WTC11 (cell line): ENCODE measurements at regions not wholly inside any gene's neighbourhood (a gene's known extent, or its start where the extent isn't known, plus 50 kb on each side); places are given as distances from the start of the nearest gene placed in this dataset.

Experiments
- ATAC-seq: fragments of 200-7000 bp; cut with Tn5 transposase; 2 replicates; pipeline ENCODE4 v1.10.0; 2021; ENCODE audit warnings: mild to moderate bottlenecking, moderate library complexity
- CTCF ChIA-PET: fragments of 300-600 bp; sonication (Branson Sonifier 250); formaldehyde crosslinking; loops from one replicate; lab custom pipeline; 2021; ENCODE audit warnings: antibody characterized with exemption; lab: Charles Lee
- POLR2A ChIA-PET: fragments of 350-600 bp; sonication (Branson Sonifier 250); formaldehyde crosslinking; loops from one replicate; lab custom pipeline; 2021; ENCODE audit warnings: antibody characterized with exemption; lab: Charles Lee
- DNase-seq: peaks from one replicate; pipeline ENCODE4 v3.0.0; 2021; ENCODE audit warnings: low spot score
- H3K27ac Mint-ChIP-seq: 2 replicates; pipeline ENCODE4 v1.8.0; 2021; ENCODE audit warnings: mixed read lengths
- H3K27me3 Mint-ChIP-seq: 2 replicates; pipeline ENCODE4 v1.8.0; 2021; ENCODE audit warnings: low read depth, mild to moderate bottlenecking, moderate library complexity, mixed read lengths
- H3K36me3 Mint-ChIP-seq: 2 replicates; pipeline ENCODE4 v1.8.0; 2021; ENCODE audit warnings: mixed read lengths
- H3K4me1 Mint-ChIP-seq: 2 replicates; pipeline ENCODE4 v1.8.0; 2022; ENCODE audit warnings: mixed read lengths
- H3K4me3 Mint-ChIP-seq: 2 replicates; pipeline ENCODE4 v1.8.0; 2021; ENCODE audit warnings: mild to moderate bottlenecking, moderate library complexity, mixed read lengths
- H3K9me3 Mint-ChIP-seq: 2 replicates; pipeline ENCODE4 v1.8.0; 2021; ENCODE audit warnings: mixed read lengths
- ATF1 ChIP-seq: sonication (generic); formaldehyde crosslinking; IDR thresholded peaks from 2 replicates; pipeline ENCODE4 v1.8.1; 2023; ENCODE audit warnings: mild to moderate bottlenecking, moderate library complexity, missing genetic modification reagents
- CREM ChIP-seq: sonication (generic); formaldehyde crosslinking; IDR thresholded peaks from 2 replicates; pipeline ENCODE4 v1.8.1; 2022; ENCODE audit warnings: mild to moderate bottlenecking, missing genetic modification reagents, moderate library complexity
- ESRRA ChIP-seq: sonication (generic); formaldehyde crosslinking; IDR thresholded peaks from 2 replicates; pipeline ENCODE4 v1.8.1; 2022; ENCODE audit warnings: mild to moderate bottlenecking, missing genetic modification reagents, borderline replicate concordance
- SMAD3 ChIP-seq: sonication (generic); formaldehyde crosslinking; IDR thresholded peaks from 2 replicates; pipeline ENCODE4 v1.8.0; 2022; ENCODE audit warnings: missing genetic modification reagents, mild to moderate bottlenecking, borderline replicate concordance
- ZNF281 ChIP-seq: sonication (generic); formaldehyde crosslinking; IDR thresholded peaks from 2 replicates; pipeline ENCODE4 v1.8.0; 2023; ENCODE audit warnings: mild to moderate bottlenecking, missing genetic modification reagents
- ZNF423 ChIP-seq: fragments of 250-450 bp; sonication (Bioruptor Pico); IDR thresholded peaks from 2 replicates; pipeline ENCODE4 v2.1.2; 2022; ENCODE audit warnings: mild to moderate bottlenecking, moderate library complexity
- TF ChIP-seq, protein P1 (sequence below): sonication (generic); formaldehyde crosslinking; IDR thresholded peaks from 2 replicates; pipeline ENCODE4 v1.8.1; 2022; ENCODE audit warnings: mild to moderate bottlenecking, missing genetic modification reagents, moderate library complexity, borderline replicate concordance
- TF ChIP-seq, protein P2 (sequence below): fragments of 200-600 bp; IDR thresholded peaks from 2 replicates; pipeline ENCODE4 v1.8.0; 2022; ENCODE audit warnings: antibody characterized with exemption
- TF ChIP-seq, protein P3 (sequence below): fragments of 250-450 bp; sonication (Bioruptor Pico); conservative IDR thresholded peaks from 2 replicates; pipeline ENCODE4 v1.9.0; 2021; ENCODE audit warnings: mild to moderate bottlenecking
- TF ChIP-seq, protein P4 (sequence below): sonication (generic); formaldehyde crosslinking; IDR thresholded peaks from 2 replicates; pipeline ENCODE4 v1.8.0; 2022; ENCODE audit warnings: mild to moderate bottlenecking, missing genetic modification reagents
- TF ChIP-seq, protein P5 (sequence below): sonication (generic); formaldehyde crosslinking; IDR thresholded peaks from 2 replicates; pipeline ENCODE4 v1.8.1; 2022; ENCODE audit warnings: missing genetic modification reagents, borderline replicate concordance

DNA sequence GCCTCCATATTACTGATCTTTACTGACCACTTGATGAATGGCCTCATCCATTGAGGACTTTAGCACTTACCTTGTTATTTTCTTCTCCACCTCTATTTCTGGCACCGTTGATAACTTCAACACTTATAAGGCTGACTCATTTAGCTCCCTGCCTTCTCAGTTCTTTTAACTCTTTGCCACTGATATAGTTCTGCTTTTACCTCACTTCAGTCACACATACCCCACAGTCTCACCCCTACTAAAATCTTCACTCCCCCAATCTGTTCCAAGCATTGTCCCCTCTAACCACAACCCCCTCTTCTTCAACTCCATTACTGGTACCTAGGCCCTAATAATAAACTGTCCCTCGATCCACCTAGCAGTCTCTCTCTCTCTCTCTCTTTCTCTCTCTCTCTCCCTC is 141.0 kb downstream of the PAH start:
- no peaks in the 10 kb centered on the region for H3K27me3 Mint-ChIP-seq
- ChIA-PET POLR2A (no interaction called here), CTCF (no interaction called here)
- H3K27ac Mint-ChIP-seq = no peak overlapping the region
- no peaks in the 10 kb centered on the region for H3K36me3 Mint-ChIP-seq
- DNase-seq = no peak
- TF ChIP-seq ATF1 (CRISPR knock-in tag) (no peak), ZNF423 (no peak), SMAD3 (CRISPR knock-in tag) (no peak)
- TF ChIP-seq, protein P1, sequence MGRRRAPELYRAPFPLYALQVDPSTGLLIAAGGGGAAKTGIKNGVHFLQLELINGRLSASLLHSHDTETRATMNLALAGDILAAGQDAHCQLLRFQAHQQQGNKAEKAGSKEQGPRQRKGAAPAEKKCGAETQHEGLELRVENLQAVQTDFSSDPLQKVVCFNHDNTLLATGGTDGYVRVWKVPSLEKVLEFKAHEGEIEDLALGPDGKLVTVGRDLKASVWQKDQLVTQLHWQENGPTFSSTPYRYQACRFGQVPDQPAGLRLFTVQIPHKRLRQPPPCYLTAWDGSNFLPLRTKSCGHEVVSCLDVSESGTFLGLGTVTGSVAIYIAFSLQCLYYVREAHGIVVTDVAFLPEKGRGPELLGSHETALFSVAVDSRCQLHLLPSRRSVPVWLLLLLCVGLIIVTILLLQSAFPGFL (CRISPR knock-in tag) = no peak
- no peak overlapping the region for H3K4me3 Mint-ChIP-seq
- H3K4me1 Mint-ChIP-seq = peaks cover 2% of the 10 kb centered on the region
- ATAC-seq = no peak
- no peaks in the 10 kb centered on the region for H3K9me3 Mint-ChIP-seq

- TF ChIP-seq, protein P2, sequence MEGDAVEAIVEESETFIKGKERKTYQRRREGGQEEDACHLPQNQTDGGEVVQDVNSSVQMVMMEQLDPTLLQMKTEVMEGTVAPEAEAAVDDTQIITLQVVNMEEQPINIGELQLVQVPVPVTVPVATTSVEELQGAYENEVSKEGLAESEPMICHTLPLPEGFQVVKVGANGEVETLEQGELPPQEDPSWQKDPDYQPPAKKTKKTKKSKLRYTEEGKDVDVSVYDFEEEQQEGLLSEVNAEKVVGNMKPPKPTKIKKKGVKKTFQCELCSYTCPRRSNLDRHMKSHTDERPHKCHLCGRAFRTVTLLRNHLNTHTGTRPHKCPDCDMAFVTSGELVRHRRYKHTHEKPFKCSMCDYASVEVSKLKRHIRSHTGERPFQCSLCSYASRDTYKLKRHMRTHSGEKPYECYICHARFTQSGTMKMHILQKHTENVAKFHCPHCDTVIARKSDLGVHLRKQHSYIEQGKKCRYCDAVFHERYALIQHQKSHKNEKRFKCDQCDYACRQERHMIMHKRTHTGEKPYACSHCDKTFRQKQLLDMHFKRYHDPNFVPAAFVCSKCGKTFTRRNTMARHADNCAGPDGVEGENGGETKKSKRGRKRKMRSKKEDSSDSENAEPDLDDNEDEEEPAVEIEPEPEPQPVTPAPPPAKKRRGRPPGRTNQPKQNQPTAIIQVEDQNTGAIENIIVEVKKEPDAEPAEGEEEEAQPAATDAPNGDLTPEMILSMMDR = peak; percentile 54
- TF ChIP-seq ESRRA (no peak), CREM (CRISPR knock-in tag) (no peak), ZNF281 (CRISPR knock-in tag) (no peak)
- TF ChIP-seq, protein P3, sequence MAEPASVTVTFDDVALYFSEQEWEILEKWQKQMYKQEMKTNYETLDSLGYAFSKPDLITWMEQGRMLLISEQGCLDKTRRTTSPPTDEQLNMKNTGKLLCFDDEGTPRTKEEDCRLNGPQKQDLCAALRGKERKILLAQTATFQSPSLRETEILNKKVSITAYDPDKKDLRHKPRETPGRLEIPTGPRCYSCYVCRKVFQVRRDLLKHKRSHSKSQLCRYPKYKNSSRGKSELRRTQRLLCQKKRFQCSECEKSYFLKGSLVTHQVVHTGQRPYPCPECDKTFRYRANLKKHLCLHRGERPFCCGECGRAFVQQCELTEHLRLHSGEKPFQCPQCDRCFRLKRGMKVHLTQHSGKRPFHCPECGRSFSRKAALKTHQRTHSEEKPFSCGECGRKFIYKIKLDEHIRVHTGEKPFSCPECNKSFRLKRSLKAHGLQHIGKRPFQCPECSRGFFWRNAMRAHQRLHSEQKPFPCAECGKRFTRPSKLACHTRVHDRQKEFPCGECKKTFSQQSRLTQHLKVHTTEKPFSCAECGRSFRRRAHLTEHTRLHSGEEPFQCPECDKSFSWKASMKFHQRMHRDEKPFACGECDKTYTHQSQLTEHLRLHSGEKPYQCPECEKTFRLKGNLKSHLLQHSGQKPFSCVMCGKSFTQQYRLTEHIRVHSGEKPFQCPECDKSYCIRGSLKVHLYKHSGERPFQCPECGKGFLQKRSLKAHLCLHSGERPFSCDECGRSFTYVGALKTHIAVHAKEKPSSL (CRISPR knock-in tag) = no peak
- TF ChIP-seq, protein P4, sequence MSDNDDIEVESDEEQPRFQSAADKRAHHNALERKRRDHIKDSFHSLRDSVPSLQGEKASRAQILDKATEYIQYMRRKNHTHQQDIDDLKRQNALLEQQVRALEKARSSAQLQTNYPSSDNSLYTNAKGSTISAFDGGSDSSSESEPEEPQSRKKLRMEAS (CRISPR knock-in tag) = no peak
- TF ChIP-seq, protein P5, sequence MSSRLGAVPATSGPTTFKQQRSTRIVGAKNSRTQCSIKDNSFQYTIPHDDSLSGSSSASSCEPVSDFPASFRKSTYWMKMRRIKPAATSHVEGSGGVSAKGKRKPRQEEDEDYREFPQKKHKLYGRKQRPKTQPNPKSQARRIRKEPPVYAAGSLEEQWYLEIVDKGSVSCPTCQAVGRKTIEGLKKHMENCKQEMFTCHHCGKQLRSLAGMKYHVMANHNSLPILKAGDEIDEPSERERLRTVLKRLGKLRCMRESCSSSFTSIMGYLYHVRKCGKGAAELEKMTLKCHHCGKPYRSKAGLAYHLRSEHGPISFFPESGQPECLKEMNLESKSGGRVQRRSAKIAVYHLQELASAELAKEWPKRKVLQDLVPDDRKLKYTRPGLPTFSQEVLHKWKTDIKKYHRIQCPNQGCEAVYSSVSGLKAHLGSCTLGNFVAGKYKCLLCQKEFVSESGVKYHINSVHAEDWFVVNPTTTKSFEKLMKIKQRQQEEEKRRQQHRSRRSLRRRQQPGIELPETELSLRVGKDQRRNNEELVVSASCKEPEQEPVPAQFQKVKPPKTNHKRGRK (CRISPR knock-in tag) = no peak
- CTCF ChIA-PET = interaction anchor here (0.6 to 1.4 kb wide), 6 partner anchors 10 to 636 kb away, joined by 3 to 6 read pairs (median 4); no protein-coding TSS in a partner anchor
Measured at GRCh38 chr12:102769323-102769916, 147.6 kb downstream of the PAH start.

More at GRCh38 chr12:102769323-102769916, 147.6 kb downstream of the PAH start:
- H3K4me3 Mint-ChIP-seq = no peak overlapping the region
- POLR2A ChIA-PET = no interaction called here
- DNase-seq = peak; percentile 66
- H3K36me3 Mint-ChIP-seq = no peaks in the 10 kb centered on the region
- ATAC-seq = peak; percentile 96
- H3K27ac Mint-ChIP-seq = no peak overlapping the region
- peaks cover 6% of the 10 kb centered on the region for H3K4me1 Mint-ChIP-seq
- no peaks in the 10 kb centered on the region for H3K27me3 Mint-ChIP-seq
- no peaks in the 10 kb centered on the region for H3K9me3 Mint-ChIP-seq
